Lower lobe of right lung (tissue), 2 donors: ENCODE measurements at regions not wholly inside any gene's neighbourhood (a gene's known extent, or its start where the extent isn't known, plus 50 kb on each side); places are given as distances from the start of the nearest gene placed in this dataset.

Source experiments
- ATAC-seq, 2 donors: fragments of 200-7000 bp; cut with Tn5 transposase; one replicate each; pipeline ENCODE4 v1.9.1; 2020 to 2022; ENCODE audit warnings: mild to moderate bottlenecking in 2 of 2, moderate library complexity in 2 of 2
- DNase-seq: peaks from one replicate; pipeline ENCODE4 v3.0.0-alpha.2; 2020
- H3K27ac ChIP-seq: fragments of 200-600 bp; one replicate; pipeline ENCODE4 v1.8.0; 2022
- H3K27me3 ChIP-seq: fragments of 200-600 bp; one replicate; pipeline ENCODE4 v1.8.0; 2022; ENCODE audit warnings: low read depth
- H3K36me3 ChIP-seq: fragments of 200-600 bp; one replicate; pipeline ENCODE4 v1.8.0; 2022; ENCODE audit warnings: mild to moderate bottlenecking
- H3K4me1 ChIP-seq: fragments of 200-600 bp; one replicate; pipeline ENCODE4 v1.8.0; 2022
- H3K4me3 ChIP-seq: fragments of 200-600 bp; one replicate; pipeline ENCODE4 v1.8.0; 2022; ENCODE audit warnings: mild to moderate bottlenecking
- H3K9me3 ChIP-seq: fragments of 200-600 bp; one replicate; pipeline ENCODE4 v1.8.0; 2022
- CTCF ChIP-seq: fragments of 200-600 bp; IDR thresholded peaks from one replicate; pipeline ENCODE4 v1.8.0; 2022; ENCODE audit warnings: antibody characterized with exemption, mild to moderate bottlenecking
- intact Hi-C: fragments of 100-400 bp; cut with DNase I; formaldehyde crosslinking; loops from one replicate; pipeline ENCODE4 v1.11.0; 2022
- donor health status: DM: no; HTN: yes; CAD: no; lungs with severe emphysema.

GRCh38 chr2:128815248-128815647 is 496.6 kb upstream of the HS6ST1 start:
- no peaks in the 10 kb centered on the region for H3K9me3 ChIP-seq
- no peak overlapping the region for H3K27ac ChIP-seq
- H3K4me3 ChIP-seq, result no peak overlapping the region
- DNase-seq (no peak), ATAC-seq (no peak)
- intact Hi-C loops, result no loop called here
- H3K36me3 ChIP-seq, result no peaks in the 10 kb centered on the region
- no peak for TF ChIP-seq CTCF
- no peaks in the 10 kb centered on the region for H3K4me1 ChIP-seq
- H3K27me3 ChIP-seq, result no peaks in the 10 kb centered on the region

- no peaks in the 10 kb centered on the region for H3K36me3 ChIP-seq
- intact Hi-C loops, result no loop called here
- H3K27me3 ChIP-seq, result peaks cover 2% of the 10 kb centered on the region
- DNase-seq, result no peak
- H3K27ac ChIP-seq, result no peak overlapping the region
- ATAC-seq, result peak; percentile 11 to 24
- no peak for TF ChIP-seq CTCF
- H3K9me3 ChIP-seq, result no peaks in the 10 kb centered on the region
- H3K4me1 ChIP-seq, result no peaks in the 10 kb centered on the region
- no peak overlapping the region for H3K4me3 ChIP-seq
Measured at GRCh38 chr2:128817171-128817570, 498.5 kb upstream of the HS6ST1 start.

- H3K9me3 ChIP-seq, result no peaks in the 10 kb centered on the region
- no peak overlapping the region for H3K4me3 ChIP-seq
- no peak overlapping the region for H3K27ac ChIP-seq
- H3K27me3 ChIP-seq, result peaks cover 5% of the 10 kb centered on the region
- no peaks in the 10 kb centered on the region for H3K4me1 ChIP-seq
- ATAC-seq (no peak), DNase-seq (no peak)
- H3K36me3 ChIP-seq, result no peaks in the 10 kb centered on the region
- no peak for TF ChIP-seq CTCF
- intact Hi-C loops, result no loop called here
Measured at GRCh38 chr2:128817813-128818212, 499.1 kb upstream of the HS6ST1 start.

- H3K4me3 ChIP-seq, result no peak overlapping the region
- H3K4me1 ChIP-seq, result no peaks in the 10 kb centered on the region
- H3K9me3 ChIP-seq, result no peaks in the 10 kb centered on the region
- no peaks in the 10 kb centered on the region for H3K36me3 ChIP-seq
- no peak for TF ChIP-seq CTCF
- H3K27ac ChIP-seq, result no peak overlapping the region
- DNase-seq (no peak), ATAC-seq (no peak)
- intact Hi-C loops, result no loop called here
- H3K27me3 ChIP-seq, result peaks cover 5% of the 10 kb centered on the region
Measured at GRCh38 chr2:128818248-128818647, 499.6 kb upstream of the HS6ST1 start.

- ATAC-seq, result no peak
- intact Hi-C loops, result no loop called here
Measured at GRCh38 chr2:128818704-128819491, 500.2 kb upstream of the HS6ST1 start.

More at GRCh38 chr2:128818704-128819491, 500.2 kb upstream of the HS6ST1 start:
- no peak for TF ChIP-seq CTCF
- H3K4me1 ChIP-seq, result no peaks in the 10 kb centered on the region
- no peak overlapping the region for H3K27ac ChIP-seq
- H3K36me3 ChIP-seq, result no peaks in the 10 kb centered on the region
- no peak overlapping the region for H3K4me3 ChIP-seq
- H3K9me3 ChIP-seq, result no peaks in the 10 kb centered on the region
- peaks cover 5% of the 10 kb centered on the region for H3K27me3 ChIP-seq
- DNase-seq, result no peak
